Osteocyte (in vitro differentiated cells): ENCODE measurements at regions not wholly inside any gene's neighbourhood (a gene's known extent, or its start where the extent isn't known, plus 50 kb on each side); places are given as distances from the start of the nearest gene placed in this dataset.

Experiments
- DNase-seq: peaks from one replicate; pipeline ENCODE4 v3.0.0; 2021; ENCODE audit warnings: mixed read lengths; ENCODE audit not compliant: unreplicated experiment; ENCODE audit errors: extremely low spot score
- H3K27ac Mint-ChIP-seq: one replicate; pipeline ENCODE4 v1.8.0; 2021; ENCODE audit warnings: mild to moderate bottlenecking, mixed read lengths; ENCODE audit not compliant: unreplicated experiment
- H3K27me3 Mint-ChIP-seq: one replicate; pipeline ENCODE4 v1.8.0; 2021; ENCODE audit warnings: mixed read lengths; ENCODE audit not compliant: unreplicated experiment
- H3K36me3 Mint-ChIP-seq: one replicate; pipeline ENCODE4 v1.8.0; 2021; ENCODE audit warnings: mixed read lengths; ENCODE audit not compliant: unreplicated experiment
- H3K4me1 Mint-ChIP-seq: one replicate; pipeline ENCODE4 v1.8.0; 2021; ENCODE audit warnings: mixed read lengths; ENCODE audit not compliant: unreplicated experiment
- H3K4me3 Mint-ChIP-seq: one replicate; pipeline ENCODE4 v1.8.0; 2021; ENCODE audit warnings: mild to moderate bottlenecking, moderate library complexity, mixed read lengths; ENCODE audit not compliant: unreplicated experiment
- H3K9me3 Mint-ChIP-seq: one replicate; pipeline ENCODE4 v1.8.0; 2021; ENCODE audit warnings: mixed read lengths; ENCODE audit not compliant: unreplicated experiment
- CTCF ChIP-seq: fragments of 200-600 bp; sonication (generic); IDR thresholded peaks from 2 replicates; pipeline ENCODE4 v1.5.0; 2021; ENCODE audit warnings: antibody characterized with exemption, mild to moderate bottlenecking, moderate library complexity

- DNase-seq = no peak
- Mint-ChIP-seq H3K4me1 (peaks cover 20% of the 10 kb centered on the region), H3K9me3 (peaks cover 6% of the 10 kb centered on the region), H3K4me3 (no peak overlapping the region), H3K27ac (no peak overlapping the region), H3K27me3 (no peaks in the 10 kb centered on the region), H3K36me3 (no peaks in the 10 kb centered on the region)
- no peak for TF ChIP-seq CTCF
Observed at GRCh38 chr13:105920370-105920769, 615.1 kb downstream of the EFNB2 start.

- peaks cover 6% of the 10 kb centered on the region for H3K9me3 Mint-ChIP-seq
- H3K4me1 Mint-ChIP-seq = peaks cover 28% of the 10 kb centered on the region
- no peaks in the 10 kb centered on the region for H3K36me3 Mint-ChIP-seq
- no peak for TF ChIP-seq CTCF
- H3K27ac Mint-ChIP-seq = peak overlapping the region; percentile 9
- DNase-seq = no peak
- no peaks in the 10 kb centered on the region for H3K27me3 Mint-ChIP-seq
- peak overlapping the region; percentile 32 for H3K4me3 Mint-ChIP-seq
Observed at GRCh38 chr13:105918842-105919741, 616.4 kb downstream of the EFNB2 start.

GRCh38 chr13:105915146-105915850 lies 620.2 kb downstream of the EFNB2 start:
- Mint-ChIP-seq H3K9me3 (no peaks in the 10 kb centered on the region), H3K4me1 (peaks cover 25% of the 10 kb centered on the region), H3K27me3 (no peaks in the 10 kb centered on the region), H3K27ac (no peak overlapping the region), H3K4me3 (no peak overlapping the region), H3K36me3 (no peaks in the 10 kb centered on the region)
- TF ChIP-seq CTCF = no peak
- no peak for DNase-seq

GRCh38 chr13:105914291-105915036 lies 621.0 kb downstream of the EFNB2 start:
- Mint-ChIP-seq H3K4me1 (peaks cover 19% of the 10 kb centered on the region), H3K36me3 (no peaks in the 10 kb centered on the region), H3K4me3 (no peak overlapping the region), H3K9me3 (no peaks in the 10 kb centered on the region), H3K27ac (peak overlapping the region; percentile 11), H3K27me3 (no peaks in the 10 kb centered on the region)
- no peak for DNase-seq
- TF ChIP-seq CTCF = no peak
